WTC11 (cell line): ENCODE measurements at regions not wholly inside any gene's neighbourhood (a gene's known extent, or its start where the extent isn't known, plus 50 kb on each side); places are given as distances from the start of the nearest gene placed in this dataset.

Experiments
- ATAC-seq: fragments of 200-7000 bp; cut with Tn5 transposase; 2 replicates; pipeline ENCODE4 v1.10.0; 2021; ENCODE audit warnings: mild to moderate bottlenecking, moderate library complexity
- CTCF ChIA-PET: fragments of 300-600 bp; sonication (Branson Sonifier 250); formaldehyde crosslinking; loops from one replicate; lab custom pipeline; 2021; ENCODE audit warnings: antibody characterized with exemption; lab: Charles Lee
- POLR2A ChIA-PET: fragments of 350-600 bp; sonication (Branson Sonifier 250); formaldehyde crosslinking; loops from one replicate; lab custom pipeline; 2021; ENCODE audit warnings: antibody characterized with exemption; lab: Charles Lee
- DNase-seq: peaks from one replicate; pipeline ENCODE4 v3.0.0; 2021; ENCODE audit warnings: low spot score
- H3K27ac Mint-ChIP-seq: 2 replicates; pipeline ENCODE4 v1.8.0; 2021; ENCODE audit warnings: mixed read lengths
- H3K27me3 Mint-ChIP-seq: 2 replicates; pipeline ENCODE4 v1.8.0; 2021; ENCODE audit warnings: low read depth, mild to moderate bottlenecking, moderate library complexity, mixed read lengths
- H3K36me3 Mint-ChIP-seq: 2 replicates; pipeline ENCODE4 v1.8.0; 2021; ENCODE audit warnings: mixed read lengths
- H3K4me1 Mint-ChIP-seq: 2 replicates; pipeline ENCODE4 v1.8.0; 2022; ENCODE audit warnings: mixed read lengths
- H3K4me3 Mint-ChIP-seq: 2 replicates; pipeline ENCODE4 v1.8.0; 2021; ENCODE audit warnings: mild to moderate bottlenecking, moderate library complexity, mixed read lengths
- H3K9me3 Mint-ChIP-seq: 2 replicates; pipeline ENCODE4 v1.8.0; 2021; ENCODE audit warnings: mixed read lengths
- ATF6 ChIP-seq: sonication (generic); formaldehyde crosslinking; IDR thresholded peaks from 2 replicates; pipeline ENCODE4 v1.8.1; 2023; ENCODE audit warnings: mild to moderate bottlenecking, missing genetic modification reagents
- CDX4 ChIP-seq: fragments of 250-450 bp; sonication (Bioruptor Pico); IDR thresholded peaks from 2 replicates; pipeline ENCODE4 v1.9.0; 2021; ENCODE audit warnings: moderate library complexity, mild to moderate bottlenecking, inconsistent platforms, borderline replicate concordance
- CREB1 ChIP-seq: sonication (generic); formaldehyde crosslinking; IDR thresholded peaks from 2 replicates; pipeline ENCODE4 v1.8.0; 2023; ENCODE audit warnings: mild to moderate bottlenecking, missing genetic modification reagents
- E2F5 ChIP-seq: sonication (generic); formaldehyde crosslinking; IDR thresholded peaks from 2 replicates; pipeline ENCODE4 v1.8.1; 2022; ENCODE audit warnings: mild to moderate bottlenecking, moderate library complexity, missing genetic modification reagents
- ESRRA ChIP-seq: sonication (generic); formaldehyde crosslinking; IDR thresholded peaks from 2 replicates; pipeline ENCODE4 v1.8.1; 2022; ENCODE audit warnings: mild to moderate bottlenecking, missing genetic modification reagents, borderline replicate concordance
- ETV6 ChIP-seq: sonication (generic); formaldehyde crosslinking; IDR thresholded peaks from 2 replicates; pipeline ENCODE4 v1.8.1; 2022; ENCODE audit warnings: mild to moderate bottlenecking, missing genetic modification reagents
- FOXK1 ChIP-seq: sonication (generic); formaldehyde crosslinking; IDR thresholded peaks from 2 replicates; pipeline ENCODE4 v1.8.0; 2022; ENCODE audit warnings: mild to moderate bottlenecking, moderate library complexity, missing genetic modification reagents
- NR1H2 ChIP-seq: sonication (generic); formaldehyde crosslinking; IDR thresholded peaks from 2 replicates; pipeline ENCODE4 v1.9.0; 2021; ENCODE audit warnings: mild to moderate bottlenecking, moderate library complexity, missing genetic modification reagents
- TEAD1 ChIP-seq: sonication (generic); formaldehyde crosslinking; IDR thresholded peaks from 2 replicates; pipeline ENCODE4 v1.8.0; 2022; ENCODE audit warnings: mild to moderate bottlenecking, missing genetic modification reagents
- ZBTB21 ChIP-seq: sonication (generic); formaldehyde crosslinking; IDR thresholded peaks from 2 replicates; pipeline ENCODE4 v1.8.1; 2023; ENCODE audit warnings: mild to moderate bottlenecking, missing genetic modification reagents, borderline replicate concordance
- ZNF232 ChIP-seq: sonication (generic); formaldehyde crosslinking; IDR thresholded peaks from 2 replicates; pipeline ENCODE4 v1.8.0; 2022; ENCODE audit warnings: mild to moderate bottlenecking, missing genetic modification reagents
- ZNF317 ChIP-seq: sonication (generic); formaldehyde crosslinking; IDR thresholded peaks from 2 replicates; pipeline ENCODE4 v1.8.1; 2023; ENCODE audit warnings: low read depth, mild to moderate bottlenecking, moderate library complexity, missing genetic modification reagents, borderline replicate concordance
- ZSCAN18 ChIP-seq: fragments of 250-450 bp; sonication (Bioruptor Pico); IDR thresholded peaks from 2 replicates; pipeline ENCODE4 v2.1.2; 2022; ENCODE audit warnings: mild to moderate bottlenecking, moderate library complexity
- TF ChIP-seq, protein P1 (sequence below): sonication (generic); formaldehyde crosslinking; IDR thresholded peaks from 2 replicates; pipeline ENCODE4 v1.8.0; 2023; ENCODE audit warnings: missing genetic modification reagents
- TF ChIP-seq, protein P2 (sequence below): sonication (generic); formaldehyde crosslinking; conservative IDR thresholded peaks from 2 replicates; pipeline ENCODE4 v1.8.1; 2022; ENCODE audit warnings: mild to moderate bottlenecking, missing genetic modification reagents
- TF ChIP-seq, protein P3 (sequence below): sonication (generic); formaldehyde crosslinking; IDR thresholded peaks from 2 replicates; pipeline ENCODE4 v1.8.0; 2022; ENCODE audit warnings: missing genetic modification reagents

GRCh38 chr5:159773062-159773924, 143.0 kb upstream of the ADRA1B start (continued):
- TF ChIP-seq, protein P1, sequence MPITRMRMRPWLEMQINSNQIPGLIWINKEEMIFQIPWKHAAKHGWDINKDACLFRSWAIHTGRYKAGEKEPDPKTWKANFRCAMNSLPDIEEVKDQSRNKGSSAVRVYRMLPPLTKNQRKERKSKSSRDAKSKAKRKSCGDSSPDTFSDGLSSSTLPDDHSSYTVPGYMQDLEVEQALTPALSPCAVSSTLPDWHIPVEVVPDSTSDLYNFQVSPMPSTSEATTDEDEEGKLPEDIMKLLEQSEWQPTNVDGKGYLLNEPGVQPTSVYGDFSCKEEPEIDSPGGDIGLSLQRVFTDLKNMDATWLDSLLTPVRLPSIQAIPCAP = no peak
- TF ChIP-seq ZNF232 (CRISPR knock-in tag) = no peak
- no peak for TF ChIP-seq ZBTB21 (CRISPR knock-in tag)
- no peak for TF ChIP-seq CDX4
- TF ChIP-seq ESRRA (CRISPR knock-in tag) = no peak
- no peak for TF ChIP-seq ZSCAN18 (CRISPR knock-in tag)
- TF ChIP-seq ZNF317 (CRISPR knock-in tag) = no peak
- no peak for TF ChIP-seq ATF6 (CRISPR knock-in tag)
- TF ChIP-seq CREB1 (CRISPR knock-in tag) = no peak
- peak; percentile 24; the same call in 1 of the 2 replicates for TF ChIP-seq E2F5 (CRISPR knock-in tag)
- TF ChIP-seq, protein P2, sequence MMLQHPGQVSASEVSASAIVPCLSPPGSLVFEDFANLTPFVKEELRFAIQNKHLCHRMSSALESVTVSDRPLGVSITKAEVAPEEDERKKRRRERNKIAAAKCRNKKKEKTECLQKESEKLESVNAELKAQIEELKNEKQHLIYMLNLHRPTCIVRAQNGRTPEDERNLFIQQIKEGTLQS (CRISPR knock-in tag) = no peak
- TF ChIP-seq, all 79 proteins: peak for 15

- DNase-seq = no peak
- Mint-ChIP-seq H3K4me3 (no peak overlapping the region), H3K27ac (peak overlapping the region; percentile 31), H3K9me3 (no peaks in the 10 kb centered on the region), H3K36me3 (no peaks in the 10 kb centered on the region), H3K27me3 (peaks cover 11% of the 10 kb centered on the region), H3K4me1 (peaks cover 30% of the 10 kb centered on the region)
- ChIA-PET CTCF (interaction anchor here (0.6 to 2.7 kb wide), 9 partner anchors 9 to 332 kb away, joined by 3 to 16 read pairs (median 5); no protein-coding TSS in a partner anchor), POLR2A (interaction anchor here (0.6 to 1.4 kb wide), 2 partner anchors 8 to 104 kb away, joined by 3 to 5 read pairs; no protein-coding TSS in a partner anchor)
- peak; percentile 70 for ATAC-seq
- TF ChIP-seq ETV6 (CRISPR knock-in tag) (0 out of 2 replicates have a peak, but pooled peaks have one; percentile 55), NR1H2 (CRISPR knock-in tag) (no peak), TEAD1 (CRISPR knock-in tag) (0 out of 2 replicates have a peak, but pooled peaks have one; percentile 0), ZNF317 (CRISPR knock-in tag) (no peak), FOXK1 (CRISPR knock-in tag) (no peak)
- TF ChIP-seq, protein P3, sequence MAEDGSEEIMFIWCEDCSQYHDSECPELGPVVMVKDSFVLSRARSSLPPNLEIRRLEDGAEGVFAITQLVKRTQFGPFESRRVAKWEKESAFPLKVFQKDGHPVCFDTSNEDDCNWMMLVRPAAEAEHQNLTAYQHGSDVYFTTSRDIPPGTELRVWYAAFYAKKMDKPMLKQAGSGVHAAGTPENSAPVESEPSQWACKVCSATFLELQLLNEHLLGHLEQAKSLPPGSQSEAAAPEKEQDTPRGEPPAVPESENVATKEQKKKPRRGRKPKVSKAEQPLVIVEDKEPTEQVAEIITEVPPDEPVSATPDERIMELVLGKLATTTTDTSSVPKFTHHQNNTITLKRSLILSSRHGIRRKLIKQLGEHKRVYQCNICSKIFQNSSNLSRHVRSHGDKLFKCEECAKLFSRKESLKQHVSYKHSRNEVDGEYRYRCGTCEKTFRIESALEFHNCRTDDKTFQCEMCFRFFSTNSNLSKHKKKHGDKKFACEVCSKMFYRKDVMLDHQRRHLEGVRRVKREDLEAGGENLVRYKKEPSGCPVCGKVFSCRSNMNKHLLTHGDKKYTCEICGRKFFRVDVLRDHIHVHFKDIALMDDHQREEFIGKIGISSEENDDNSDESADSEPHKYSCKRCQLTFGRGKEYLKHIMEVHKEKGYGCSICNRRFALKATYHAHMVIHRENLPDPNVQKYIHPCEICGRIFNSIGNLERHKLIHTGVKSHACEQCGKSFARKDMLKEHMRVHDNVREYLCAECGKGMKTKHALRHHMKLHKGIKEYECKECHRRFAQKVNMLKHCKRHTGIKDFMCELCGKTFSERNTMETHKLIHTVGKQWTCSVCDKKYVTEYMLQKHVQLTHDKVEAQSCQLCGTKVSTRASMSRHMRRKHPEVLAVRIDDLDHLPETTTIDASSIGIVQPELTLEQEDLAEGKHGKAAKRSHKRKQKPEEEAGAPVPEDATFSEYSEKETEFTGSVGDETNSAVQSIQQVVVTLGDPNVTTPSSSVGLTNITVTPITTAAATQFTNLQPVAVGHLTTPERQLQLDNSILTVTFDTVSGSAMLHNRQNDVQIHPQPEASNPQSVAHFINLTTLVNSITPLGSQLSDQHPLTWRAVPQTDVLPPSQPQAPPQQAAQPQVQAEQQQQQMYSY = peak; percentile 77
These were observed 141.7 kb upstream of the ADRA1B start for GRCh38 chr5:159774476-159775031.
